ENCODE measurements at regions not wholly inside any gene's neighbourhood (a gene's known extent, or its start where the extent isn't known, plus 50 kb on each side); places are given as distances from the start of the nearest gene placed in this dataset.

GRCh38 chr2:165007161-165007744 lies 51.9 kb upstream of the SLC38A11 start:
- no peak overlapping the region for H3K27ac ChIP-seq
- no peak for DNase-seq (ENCODE audit: low spot score)
- ChIA-PET CTCF (no interaction called here), POLR2A (ENCODE audit: low non-redundant PET) (no interaction called here)
- TF ChIP-seq, protein P1, sequence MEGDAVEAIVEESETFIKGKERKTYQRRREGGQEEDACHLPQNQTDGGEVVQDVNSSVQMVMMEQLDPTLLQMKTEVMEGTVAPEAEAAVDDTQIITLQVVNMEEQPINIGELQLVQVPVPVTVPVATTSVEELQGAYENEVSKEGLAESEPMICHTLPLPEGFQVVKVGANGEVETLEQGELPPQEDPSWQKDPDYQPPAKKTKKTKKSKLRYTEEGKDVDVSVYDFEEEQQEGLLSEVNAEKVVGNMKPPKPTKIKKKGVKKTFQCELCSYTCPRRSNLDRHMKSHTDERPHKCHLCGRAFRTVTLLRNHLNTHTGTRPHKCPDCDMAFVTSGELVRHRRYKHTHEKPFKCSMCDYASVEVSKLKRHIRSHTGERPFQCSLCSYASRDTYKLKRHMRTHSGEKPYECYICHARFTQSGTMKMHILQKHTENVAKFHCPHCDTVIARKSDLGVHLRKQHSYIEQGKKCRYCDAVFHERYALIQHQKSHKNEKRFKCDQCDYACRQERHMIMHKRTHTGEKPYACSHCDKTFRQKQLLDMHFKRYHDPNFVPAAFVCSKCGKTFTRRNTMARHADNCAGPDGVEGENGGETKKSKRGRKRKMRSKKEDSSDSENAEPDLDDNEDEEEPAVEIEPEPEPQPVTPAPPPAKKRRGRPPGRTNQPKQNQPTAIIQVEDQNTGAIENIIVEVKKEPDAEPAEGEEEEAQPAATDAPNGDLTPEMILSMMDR (conservative IDR thresholded peaks at IDR 0.05; ENCODE audit: low read depth) = no peak

All from RWPE1 (cell line).